HepG2 (cell line): ENCODE measurements at regions not wholly inside any gene's neighbourhood (a gene's known extent, or its start where the extent isn't known, plus 50 kb on each side); places are given as distances from the start of the nearest gene placed in this dataset.

Experiments used
- ATAC-seq: fragments of 200-7000 bp; cut with Tn5 transposase; 3 replicates; pipeline ENCODE4 v1.9.1; 2020; ENCODE audit warnings: mild to moderate bottlenecking, moderate library complexity
- BruUV-seq: library from RNA; stranded (reverse); fragments of 400-500 nt; replicated peaks from 2 replicates; lab custom pipeline; 2021; lab: Mats Ljungman, UMichigan
- CTCF ChIA-PET: fragments of 300-600 bp; formaldehyde crosslinking; extraction: SDS; loops from one replicate; lab custom pipeline; 2021; ENCODE audit warnings: low total read pairs, inconsistent platforms, low intra/inter-chr PET ratio; lab: Yijun Ruan, JAX
- POLR2A ChIA-PET: fragments of 350-600 bp; sonication (Branson Sonifier 250); formaldehyde crosslinking; loops from one replicate; lab custom pipeline; 2020; ENCODE audit warnings: antibody characterized with exemption, inconsistent platforms; lab: Yijun Ruan, JAX
- DNase-seq: peaks from one replicate; pipeline ENCODE4 v3.0.0-alpha.2; 2015; ENCODE audit warnings: low spot score
- FAIRE-seq: peaks from 3 replicates; lab custom pipeline; 2011; peaks lifted over from hg19 to GRCh38; lab: Jason Lieb, UNC
- H2AFZ ChIP-seq: one replicate; pipeline ENCODE4 v1.6.1; 2011; ENCODE audit warnings: low read length, inconsistent platforms
- H3K27ac ChIP-seq: fragments of 300-600 bp; 3 replicates; pipeline ENCODE4 v1.8.0; 2011; ENCODE audit warnings: mixed run types, mild to moderate bottlenecking, mixed read lengths, low read length, inconsistent platforms; ENCODE audit not compliant: insufficient read depth; ENCODE audit errors: extremely low read length
- H3K27me3 ChIP-seq, 2 experiments: fragments of 200-600 bp in 1 of 2; 2 replicates in 1 of 2; 3 replicates in 1 of 2; pipeline versions ENCODE4 v1.6.0 to v1.8.0; 2011; ENCODE audit warnings: low read length in 2 of 2, mild to moderate bottlenecking in 2 of 2, moderate library complexity in 2 of 2, inconsistent platforms in 1 of 2; ENCODE audit not compliant: insufficient read depth in 2 of 2, control insufficient read depth in 1 of 2
- H3K36me3 ChIP-seq, 2 experiments: fragments of 200-600 bp in 1 of 2; replicated peaks in 1 of 2; 2 replicates in 1 of 2; 3 replicates in 1 of 2; pipeline versions ENCODE4 v1.5.1 to v1.8.0; 2011; ENCODE audit warnings: low read length in 2 of 2, inconsistent platforms in 1 of 2; ENCODE audit not compliant: insufficient read depth in 2 of 2, control insufficient read depth in 1 of 2
- H3K4me1 ChIP-seq: 2 replicates; pipeline ENCODE4 v1.5.1; 2012; ENCODE audit warnings: low read length, inconsistent platforms; ENCODE audit not compliant: insufficient read depth
- H3K4me2 ChIP-seq: 2 replicates; pipeline ENCODE4 v1.6.0; 2011; ENCODE audit warnings: low read depth, low read length, inconsistent platforms
- H3K4me3 ChIP-seq, 3 experiments: fragments of 200-600 bp in 1 of 3; sonication (generic), shearing (Covaris generic) in 1 of 3; replicated peaks in 1 of 3; 2 replicates each; pipeline ENCODE4 v1.5.1; 2011 to 2016; ENCODE audit warnings: low read length in 3 of 3, inconsistent platforms in 2 of 3, low read depth in 2 of 3, mild to moderate bottlenecking in 2 of 3, control low read depth in 1 of 3, mixed read lengths in 1 of 3; ENCODE audit not compliant: insufficient read depth in 1 of 3
- H3K79me2 ChIP-seq: one replicate; pipeline ENCODE4 v1.6.1; 2011; ENCODE audit warnings: low read length, inconsistent platforms; ENCODE audit not compliant: insufficient read depth
- H3K9ac ChIP-seq: 2 replicates; pipeline ENCODE4 v1.6.0; 2011; ENCODE audit warnings: mild to moderate bottlenecking, low read depth, low read length, inconsistent platforms; ENCODE audit not compliant: insufficient read depth
- H3K9me3 ChIP-seq: 2 replicates; pipeline ENCODE4 v1.5.1; 2012; ENCODE audit warnings: mild to moderate bottlenecking, low read length
- H4K20me1 ChIP-seq: 2 replicates; pipeline ENCODE4 v1.6.0; 2011; ENCODE audit warnings: inconsistent platforms, mild to moderate bottlenecking, low read length, moderate library complexity; ENCODE audit not compliant: insufficient read depth
- AGO1 ChIP-seq: fragments of 200-400 bp; formaldehyde crosslinking; IDR thresholded peaks from 2 replicates; pipeline ENCODE4 v1.6.1; 2017; ENCODE audit warnings: mild to moderate bottlenecking, low read depth, low read length, moderate library complexity; ENCODE audit not compliant: poor library complexity, severe bottlenecking
- CCDC6 ChIP-seq: sonication (generic); formaldehyde crosslinking; IDR thresholded peaks from 2 replicates; pipeline ENCODE4 v1.8.1; 2022; ENCODE audit warnings: mild to moderate bottlenecking, missing genetic modification reagents, moderate library complexity
- GABPA ChIP-seq, 2 experiments: IDR thresholded peaks; 2 replicates each; pipeline ENCODE4 v1.6.1; 2011 to 2016; ENCODE audit warnings: low read depth in 2 of 2, low read length in 1 of 2, missing biosample characterization in 1 of 2, missing genetic modification characterization in 1 of 2
- HMG20A ChIP-seq: IDR thresholded peaks from 2 replicates; pipeline ENCODE4 v1.6.1; 2016; ENCODE audit warnings: borderline replicate concordance
- NR1H2 ChIP-seq: sonication (generic); formaldehyde crosslinking; IDR thresholded peaks from 2 replicates; pipeline ENCODE4 v1.8.1; 2022; ENCODE audit warnings: low read depth, missing genetic modification reagents, borderline replicate concordance
- PHF5A ChIP-seq: IDR thresholded peaks from one replicate; pipeline ENCODE4 v1.6.1; 2018; ENCODE audit warnings: low read depth, missing genetic modification reagents; ENCODE audit not compliant: unreplicated experiment
- PHF8 ChIP-seq: sonication (generic); formaldehyde crosslinking; IDR thresholded peaks from 2 replicates; pipeline ENCODE4 v1.5.0; 2020; ENCODE audit warnings: missing genetic modification reagents
- PLRG1 ChIP-seq: fragments of 450-650 bp; conservative IDR thresholded peaks from 2 replicates; pipeline ENCODE4 v1.6.1; 2016
- REPIN1 ChIP-seq: sonication (generic); formaldehyde crosslinking; IDR thresholded peaks from 2 replicates; pipeline ENCODE4 v1.8.0; 2022; ENCODE audit warnings: missing genetic modification reagents, low read depth, mild to moderate bottlenecking, borderline replicate concordance
- SALL1 ChIP-seq: sonication (generic); formaldehyde crosslinking; IDR thresholded peaks from 2 replicates; pipeline ENCODE4 v1.8.0; 2022; ENCODE audit warnings: mild to moderate bottlenecking, missing genetic modification reagents
- TCF7 ChIP-seq: sonication (generic); IDR thresholded peaks from 2 replicates; pipeline ENCODE4 v1.6.1; 2016; ENCODE audit warnings: antibody characterized with exemption, low read depth
- TEAD2 ChIP-seq: sonication (generic); formaldehyde crosslinking; IDR thresholded peaks from 2 replicates; pipeline ENCODE4 v1.9.0; 2021; ENCODE audit warnings: missing genetic modification reagents
- ZBTB7B ChIP-seq: sonication (generic); formaldehyde crosslinking; IDR thresholded peaks from 2 replicates; pipeline ENCODE4 v1.4.0; 2020; ENCODE audit warnings: missing genetic modification reagents
- ZFP62 ChIP-seq: sonication (generic); formaldehyde crosslinking; IDR thresholded peaks from 2 replicates; pipeline ENCODE4 v1.4.0; 2020; ENCODE audit warnings: missing genetic modification reagents
- ZFX ChIP-seq: sonication (generic); formaldehyde crosslinking; IDR thresholded peaks from 2 replicates; pipeline ENCODE4 v1.4.0; 2020; ENCODE audit warnings: mild to moderate bottlenecking, low read depth, missing genetic modification reagents, moderate library complexity
- ZNF7 ChIP-seq: IDR thresholded peaks from 2 replicates; pipeline ENCODE4 v1.6.1; 2016; ENCODE audit warnings: missing biosample characterization, missing genetic modification reagents
- WGBS: methylation state at CpG from one replicate; pipeline ENCODE4 v1.1.6; 2017; ENCODE audit warnings: low lambda C conversion rate; 5-methylcytosine and 5-hydroxymethylcytosine counted together
- in situ Hi-C: cut with HindIII; loops from 2 replicates; pipeline ENCODE4 v1.10.0; 2017; ENCODE audit warnings: low pct_unique_long_range_greater_than_20kb; ENCODE audit not compliant: extremely low pct_ligation_motif_present
- intact Hi-C: fragments of 100-400 bp; cut with micrococcal nuclease; formaldehyde crosslinking; loops from one replicate; pipeline ENCODE4 v1.10.0; 2022; ENCODE audit not compliant: unreplicated experiment
- TF ChIP-seq, protein P1 (sequence below): sonication (generic); formaldehyde crosslinking; IDR thresholded peaks from 2 replicates; pipeline ENCODE4 v1.5.1; 2020; ENCODE audit warnings: missing genetic modification reagents, mild to moderate bottlenecking, borderline replicate concordance
- TF ChIP-seq, protein P2 (sequence below): sonication (generic); formaldehyde crosslinking; IDR thresholded peaks from 2 replicates; pipeline ENCODE4 v1.5.0; 2020; ENCODE audit warnings: missing genetic modification reagents
- TF ChIP-seq, protein P3 (sequence below): IDR thresholded peaks from 2 replicates; pipeline ENCODE4 v1.4.0; 2020; ENCODE audit warnings: mild to moderate bottlenecking, missing genetic modification reagents

DNA sequence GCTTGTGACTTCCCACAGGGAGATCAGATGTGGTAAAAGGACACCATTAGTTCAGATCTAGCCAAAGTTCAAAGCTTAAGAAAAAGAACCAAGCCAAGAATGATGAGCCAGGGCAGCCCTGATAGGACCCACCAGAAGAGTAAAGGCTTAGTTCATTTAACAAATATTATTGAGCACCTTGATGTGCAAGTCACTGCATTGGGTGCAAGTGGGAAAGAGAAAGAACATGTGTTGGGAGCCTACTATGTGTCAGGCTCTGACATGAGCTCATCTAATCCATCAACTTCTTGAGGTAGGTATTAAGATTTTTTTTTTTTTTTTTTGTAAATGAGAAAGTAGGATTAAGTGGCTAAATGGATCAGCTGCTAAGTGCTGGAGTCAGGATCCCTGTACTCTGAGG is 53.4 kb upstream of the PIAS1 start (continued):
- TF ChIP-seq GABPA (IDR thresholded peaks at IDR 0.05; ENCODE audit: low read depth, low read length) (no peak), GABPA (CRISPR knock-in tag; IDR thresholded peaks at IDR 0.05; ENCODE audit: low read depth) (no peak), PLRG1 (no peak), REPIN1 (CRISPR knock-in tag) (no peak), ZBTB7B (CRISPR knock-in tag) (no peak), SALL1 (CRISPR knock-in tag) (no peak)

DNA sequence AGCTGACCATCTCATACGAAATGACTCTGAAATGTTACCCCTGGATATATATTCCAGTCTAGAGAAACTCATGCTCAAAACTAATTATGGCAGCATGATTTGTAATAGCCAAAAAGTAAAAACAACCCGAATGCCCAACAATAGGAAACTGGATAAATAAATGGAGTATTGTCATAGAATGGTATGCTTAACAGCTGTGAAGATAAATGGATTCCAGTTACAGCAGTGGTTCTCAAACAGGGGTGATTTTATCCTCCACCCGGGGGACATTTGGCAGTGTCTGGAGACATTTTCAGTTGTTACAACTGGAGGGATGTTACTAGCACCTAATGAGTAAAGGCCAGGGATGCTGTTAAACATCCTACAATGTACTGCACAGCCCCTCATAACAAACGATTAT is 52.3 kb upstream of the PIAS1 start:
- Histone ChIP-seq H3K79me2 (no peaks in the 10 kb centered on the region), H3K4me1 (peaks cover 25% of the 10 kb centered on the region), H3K27ac (no peak overlapping the region), H3K4me2 (no peak overlapping the region), H3K9me3 (no peaks in the 10 kb centered on the region), H3K4me3 (no peak overlapping the region), H2AFZ (no peak overlapping the region), H3K9ac (no peak overlapping the region), H4K20me1 (no peaks in the 10 kb centered on the region), H3K36me3 (no peaks in the 10 kb centered on the region), H3K27me3 (no peaks in the 10 kb centered on the region)
- ChIA-PET POLR2A (no interaction called here), CTCF (no interaction called here)
- WGBS, result 46% methylated on average over 4 of the region's 4 CpGs
- no peak for DNase-seq
- no peak for ATAC-seq
- in situ Hi-C loops, result no loop called here
- no peak for FAIRE-seq
- no TSS peak for BruUV-seq
- intact Hi-C loops, result no loop called here
- TF ChIP-seq PHF8 (CRISPR knock-in tag), result no peak
- TF ChIP-seq, protein P1, sequence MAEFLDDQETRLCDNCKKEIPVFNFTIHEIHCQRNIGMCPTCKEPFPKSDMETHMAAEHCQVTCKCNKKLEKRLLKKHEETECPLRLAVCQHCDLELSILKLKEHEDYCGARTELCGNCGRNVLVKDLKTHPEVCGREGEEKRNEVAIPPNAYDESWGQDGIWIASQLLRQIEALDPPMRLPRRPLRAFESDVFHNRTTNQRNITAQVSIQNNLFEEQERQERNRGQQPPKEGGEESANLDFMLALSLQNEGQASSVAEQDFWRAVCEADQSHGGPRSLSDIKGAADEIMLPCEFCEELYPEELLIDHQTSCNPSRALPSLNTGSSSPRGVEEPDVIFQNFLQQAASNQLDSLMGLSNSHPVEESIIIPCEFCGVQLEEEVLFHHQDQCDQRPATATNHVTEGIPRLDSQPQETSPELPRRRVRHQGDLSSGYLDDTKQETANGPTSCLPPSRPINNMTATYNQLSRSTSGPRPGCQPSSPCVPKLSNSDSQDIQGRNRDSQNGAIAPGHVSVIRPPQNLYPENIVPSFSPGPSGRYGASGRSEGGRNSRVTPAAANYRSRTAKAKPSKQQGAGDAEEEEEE, result no peak
- TF ChIP-seq TCF7, result no peak
- no peak for TF ChIP-seq ZFP62 (CRISPR knock-in tag)
- TF ChIP-seq CCDC6, result no peak
- TF ChIP-seq, protein P2, sequence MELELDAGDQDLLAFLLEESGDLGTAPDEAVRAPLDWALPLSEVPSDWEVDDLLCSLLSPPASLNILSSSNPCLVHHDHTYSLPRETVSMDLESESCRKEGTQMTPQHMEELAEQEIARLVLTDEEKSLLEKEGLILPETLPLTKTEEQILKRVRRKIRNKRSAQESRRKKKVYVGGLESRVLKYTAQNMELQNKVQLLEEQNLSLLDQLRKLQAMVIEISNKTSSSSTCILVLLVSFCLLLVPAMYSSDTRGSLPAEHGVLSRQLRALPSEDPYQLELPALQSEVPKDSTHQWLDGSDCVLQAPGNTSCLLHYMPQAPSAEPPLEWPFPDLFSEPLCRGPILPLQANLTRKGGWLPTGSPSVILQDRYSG (CRISPR knock-in tag), result no peak
- TF ChIP-seq AGO1, result no peak
- no peak for TF ChIP-seq NR1H2 (CRISPR knock-in tag)
- TF ChIP-seq ZFX, result no peak
- TF ChIP-seq, protein P3, sequence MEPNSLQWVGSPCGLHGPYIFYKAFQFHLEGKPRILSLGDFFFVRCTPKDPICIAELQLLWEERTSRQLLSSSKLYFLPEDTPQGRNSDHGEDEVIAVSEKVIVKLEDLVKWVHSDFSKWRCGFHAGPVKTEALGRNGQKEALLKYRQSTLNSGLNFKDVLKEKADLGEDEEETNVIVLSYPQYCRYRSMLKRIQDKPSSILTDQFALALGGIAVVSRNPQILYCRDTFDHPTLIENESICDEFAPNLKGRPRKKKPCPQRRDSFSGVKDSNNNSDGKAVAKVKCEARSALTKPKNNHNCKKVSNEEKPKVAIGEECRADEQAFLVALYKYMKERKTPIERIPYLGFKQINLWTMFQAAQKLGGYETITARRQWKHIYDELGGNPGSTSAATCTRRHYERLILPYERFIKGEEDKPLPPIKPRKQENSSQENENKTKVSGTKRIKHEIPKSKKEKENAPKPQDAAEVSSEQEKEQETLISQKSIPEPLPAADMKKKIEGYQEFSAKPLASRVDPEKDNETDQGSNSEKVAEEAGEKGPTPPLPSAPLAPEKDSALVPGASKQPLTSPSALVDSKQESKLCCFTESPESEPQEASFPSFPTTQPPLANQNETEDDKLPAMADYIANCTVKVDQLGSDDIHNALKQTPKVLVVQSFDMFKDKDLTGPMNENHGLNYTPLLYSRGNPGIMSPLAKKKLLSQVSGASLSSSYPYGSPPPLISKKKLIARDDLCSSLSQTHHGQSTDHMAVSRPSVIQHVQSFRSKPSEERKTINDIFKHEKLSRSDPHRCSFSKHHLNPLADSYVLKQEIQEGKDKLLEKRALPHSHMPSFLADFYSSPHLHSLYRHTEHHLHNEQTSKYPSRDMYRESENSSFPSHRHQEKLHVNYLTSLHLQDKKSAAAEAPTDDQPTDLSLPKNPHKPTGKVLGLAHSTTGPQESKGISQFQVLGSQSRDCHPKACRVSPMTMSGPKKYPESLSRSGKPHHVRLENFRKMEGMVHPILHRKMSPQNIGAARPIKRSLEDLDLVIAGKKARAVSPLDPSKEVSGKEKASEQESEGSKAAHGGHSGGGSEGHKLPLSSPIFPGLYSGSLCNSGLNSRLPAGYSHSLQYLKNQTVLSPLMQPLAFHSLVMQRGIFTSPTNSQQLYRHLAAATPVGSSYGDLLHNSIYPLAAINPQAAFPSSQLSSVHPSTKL (CRISPR knock-in tag), result no peak
- TF ChIP-seq PHF5A (CRISPR knock-in tag), result no peak
- no peak for TF ChIP-seq HMG20A (CRISPR knock-in tag)
- TF ChIP-seq TEAD2 (CRISPR knock-in tag), result no peak
- no peak for TF ChIP-seq ZNF7 (CRISPR knock-in tag)
